ENCODE measurements at regions not wholly inside any gene's neighbourhood (a gene's known extent, or its start where the extent isn't known, plus 50 kb on each side); places are given as distances from the start of the nearest gene placed in this dataset.

GRCh38 chr3:44132593-44132992, 109.1 kb upstream of the TOPAZ1 start:
- 81 to 82% methylated on average over 7 of the region's 7 CpGs for WGBS, 2 donors
- Histone ChIP-seq H3K36me3 (no peaks in the 10 kb centered on the region), H3K27ac (no peak overlapping the region), H3K4me3 (no peak overlapping the region), H3K4me1 (no peaks in the 10 kb centered on the region), H3K27me3 (peaks cover 0 to 31% (median 13%) of the 10 kb centered on the region in 7 donors), H3K9me3 (no peaks in the 10 kb centered on the region)
- intact Hi-C loops (cut with DNase I), result no loop called here
- no peak for TF ChIP-seq CTCF (IDR thresholded peaks at IDR 0.05)
- ATAC-seq (no peak), DNase-seq (no peak)

- no peak overlapping the region for H3K4me3 ChIP-seq
- no peak for ATAC-seq
- H3K27ac ChIP-seq, result no peak overlapping the region
- no peak for DNase-seq
- WGBS, 2 donors, result 48 to 50% methylated on average over 5 of the region's 5 CpGs
- TF ChIP-seq CTCF (IDR thresholded peaks at IDR 0.05), result no peak
- H3K9me3 ChIP-seq, result peaks cover 0 to 8% (median 0%) of the 10 kb centered on the region in 11 donors
- intact Hi-C loops (cut with DNase I), result no loop called here
- H3K27me3 ChIP-seq, result peaks cover 0 to 37% (median 13%) of the 10 kb centered on the region in 7 donors
- no peaks in the 10 kb centered on the region for H3K4me1 ChIP-seq
- H3K36me3 ChIP-seq, result no peaks in the 10 kb centered on the region
Measured at GRCh38 chr3:44136421-44136820, 105.3 kb upstream of the TOPAZ1 start.

GRCh38 chr3:44146073-44146472, 95.6 kb upstream of the TOPAZ1 start:
- ATAC-seq (no peak), DNase-seq (no peak)
- Histone ChIP-seq H3K27ac (no peak overlapping the region), H3K36me3 (no peaks in the 10 kb centered on the region), H3K9me3 (peaks cover 0 to 9% (median 0%) of the 10 kb centered on the region in 11 donors), H3K4me1 (no peaks in the 10 kb centered on the region), H3K27me3 (peaks cover 0 to 24% (median 6%) of the 10 kb centered on the region in 7 donors), H3K4me3 (no peak overlapping the region)
- intact Hi-C loops (cut with DNase I), result no loop called here
- TF ChIP-seq CTCF (IDR thresholded peaks at IDR 0.05), result no peak
- WGBS, 2 donors, result 47 to 52% methylated on average over 1 of the region's 1 CpG

- no peaks in the 10 kb centered on the region for H3K36me3 ChIP-seq
- intact Hi-C loops (cut with DNase I), result loop anchor here in 1 of 10 donors (10.0 kb wide), 1 partner anchor 305 kb away; no protein-coding TSS in a partner anchor
- WGBS, 2 donors, result 60 to 84% methylated on average over 2 of the region's 2 CpGs
Measured at GRCh38 chr3:44159696-44160300, 81.9 kb upstream of the TOPAZ1 start.

More at GRCh38 chr3:44159696-44160300, 81.9 kb upstream of the TOPAZ1 start:
- Histone ChIP-seq H3K4me1 (no peaks in the 10 kb centered on the region), H3K27ac (no peak overlapping the region), H3K9me3 (no peaks in the 10 kb centered on the region), H3K4me3 (no peak overlapping the region), H3K27me3 (peaks cover 0 to 26% (median 4%) of the 10 kb centered on the region in 7 donors)
- ATAC-seq (no peak), DNase-seq (no peak)
- TF ChIP-seq CTCF (IDR thresholded peaks at IDR 0.05), result no peak
